ENCODE measurements at regions not wholly inside any gene's neighbourhood (a gene's known extent, or its start where the extent isn't known, plus 50 kb on each side); places are given as distances from the start of the nearest gene placed in this dataset.

- TF ChIP-seq RCOR1 (IDR thresholded peaks at IDR 0.05; ENCODE audit: low read length): no peak
- TF ChIP-seq NFIC (IDR thresholded peaks at IDR 0.05; ENCODE audit: borderline replicate concordance): no peak
- no peak for TF ChIP-seq FOXJ3 (CRISPR knock-in tag; IDR thresholded peaks at IDR 0.05)
- no peak for TF ChIP-seq TEAD4 (IDR thresholded peaks at IDR 0.05; ENCODE audit: borderline replicate concordance, insufficient read depth)
- TF ChIP-seq, protein P1, sequence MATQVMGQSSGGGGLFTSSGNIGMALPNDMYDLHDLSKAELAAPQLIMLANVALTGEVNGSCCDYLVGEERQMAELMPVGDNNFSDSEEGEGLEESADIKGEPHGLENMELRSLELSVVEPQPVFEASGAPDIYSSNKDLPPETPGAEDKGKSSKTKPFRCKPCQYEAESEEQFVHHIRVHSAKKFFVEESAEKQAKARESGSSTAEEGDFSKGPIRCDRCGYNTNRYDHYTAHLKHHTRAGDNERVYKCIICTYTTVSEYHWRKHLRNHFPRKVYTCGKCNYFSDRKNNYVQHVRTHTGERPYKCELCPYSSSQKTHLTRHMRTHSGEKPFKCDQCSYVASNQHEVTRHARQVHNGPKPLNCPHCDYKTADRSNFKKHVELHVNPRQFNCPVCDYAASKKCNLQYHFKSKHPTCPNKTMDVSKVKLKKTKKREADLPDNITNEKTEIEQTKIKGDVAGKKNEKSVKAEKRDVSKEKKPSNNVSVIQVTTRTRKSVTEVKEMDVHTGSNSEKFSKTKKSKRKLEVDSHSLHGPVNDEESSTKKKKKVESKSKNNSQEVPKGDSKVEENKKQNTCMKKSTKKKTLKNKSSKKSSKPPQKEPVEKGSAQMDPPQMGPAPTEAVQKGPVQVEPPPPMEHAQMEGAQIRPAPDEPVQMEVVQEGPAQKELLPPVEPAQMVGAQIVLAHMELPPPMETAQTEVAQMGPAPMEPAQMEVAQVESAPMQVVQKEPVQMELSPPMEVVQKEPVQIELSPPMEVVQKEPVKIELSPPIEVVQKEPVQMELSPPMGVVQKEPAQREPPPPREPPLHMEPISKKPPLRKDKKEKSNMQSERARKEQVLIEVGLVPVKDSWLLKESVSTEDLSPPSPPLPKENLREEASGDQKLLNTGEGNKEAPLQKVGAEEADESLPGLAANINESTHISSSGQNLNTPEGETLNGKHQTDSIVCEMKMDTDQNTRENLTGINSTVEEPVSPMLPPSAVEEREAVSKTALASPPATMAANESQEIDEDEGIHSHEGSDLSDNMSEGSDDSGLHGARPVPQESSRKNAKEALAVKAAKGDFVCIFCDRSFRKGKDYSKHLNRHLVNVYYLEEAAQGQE (IDR thresholded peaks at IDR 0.05; ENCODE audit: low read depth, low read length): no peak
- TF ChIP-seq EZH2phosphoT487 (IDR thresholded peaks at IDR 0.05; ENCODE audit: borderline replicate concordance, low read depth): no peak
- no peak for TF ChIP-seq ELF1 (IDR thresholded peaks at IDR 0.05)
- no peak for TF ChIP-seq MEF2A (IDR thresholded peaks at IDR 0.05; ENCODE audit: borderline replicate concordance, low read depth)
- TF ChIP-seq YY1 (IDR thresholded peaks at IDR 0.05; ENCODE audit: low read depth): no peak
- TF ChIP-seq CTCF (IDR thresholded peaks at IDR 0.05): no peak
- TF ChIP-seq, protein P2, sequence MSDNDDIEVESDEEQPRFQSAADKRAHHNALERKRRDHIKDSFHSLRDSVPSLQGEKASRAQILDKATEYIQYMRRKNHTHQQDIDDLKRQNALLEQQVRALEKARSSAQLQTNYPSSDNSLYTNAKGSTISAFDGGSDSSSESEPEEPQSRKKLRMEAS (IDR thresholded peaks at IDR 0.05; ENCODE audit: low read depth): no peak
- TF ChIP-seq SMC3 (IDR thresholded peaks at IDR 0.05; ENCODE audit: low read depth, low read length): no peak
- no peak for TF ChIP-seq JUND (IDR thresholded peaks at IDR 0.05)
- TF ChIP-seq GATA2 (CRISPR knock-in tag; IDR thresholded peaks at IDR 0.05): no peak
- TF ChIP-seq, protein P3, sequence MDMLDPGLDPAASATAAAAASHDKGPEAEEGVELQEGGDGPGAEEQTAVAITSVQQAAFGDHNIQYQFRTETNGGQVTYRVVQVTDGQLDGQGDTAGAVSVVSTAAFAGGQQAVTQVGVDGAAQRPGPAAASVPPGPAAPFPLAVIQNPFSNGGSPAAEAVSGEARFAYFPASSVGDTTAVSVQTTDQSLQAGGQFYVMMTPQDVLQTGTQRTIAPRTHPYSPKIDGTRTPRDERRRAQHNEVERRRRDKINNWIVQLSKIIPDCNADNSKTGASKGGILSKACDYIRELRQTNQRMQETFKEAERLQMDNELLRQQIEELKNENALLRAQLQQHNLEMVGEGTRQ (IDR thresholded peaks at IDR 0.05; ENCODE audit: borderline replicate concordance, low read depth, low read length): no peak
- TF ChIP-seq EP300 (IDR thresholded peaks at IDR 0.05; ENCODE audit: borderline replicate concordance in 1 of 2, low read depth in 1 of 2, low read length in 1 of 2): no peak
- Histone ChIP-seq H3K9me3 (no peaks in the 10 kb centered on the region), H2AFZ (ENCODE audit: low read depth) (no peak overlapping the region), H3K36me3 (replicated peaks in 1 of 2; ENCODE audit: control insufficient read depth in 1 of 2, insufficient read depth in 2 of 2, low read length in 1 of 2) (no peaks in the 10 kb centered on the region), H3K4me2 (no peak overlapping the region), H3K79me2 (ENCODE audit: insufficient read depth) (no peaks in the 10 kb centered on the region), H3K4me1 (ENCODE audit: control insufficient read depth in 1 of 2, insufficient read depth in 2 of 2, low read depth in 1 of 2, low read length in 1 of 2) (peaks cover 6 to 11% of the 10 kb centered on the region in 2 experiments; a peak in 3 of 4 replicates), H3K27me3 (ENCODE audit: insufficient read depth) (no peaks in the 10 kb centered on the region), H4K20me1 (ENCODE audit: insufficient read depth) (no peaks in the 10 kb centered on the region), H3K27ac (ENCODE audit: low read depth in 2 of 2, low read length in 1 of 2) (no peak overlapping the region), H3F3A (replicated peaks; ENCODE audit: insufficient read depth) (no peaks in the 10 kb centered on the region), H3K9ac (no peak overlapping the region), H3K4me3 (ENCODE audit: low read depth in 2 of 2, low read length in 1 of 2) (no peak overlapping the region), H3K9me2 (no peaks in the 10 kb centered on the region)
- ChIA-PET CTCF (no interaction called here), POLR2A (no interaction called here)
- no peak for DNase-seq
- 71% methylated on average over 4 of the region's 4 CpGs for WGBS (ENCODE audit: low lambda C conversion rate)
These were observed 177.9 kb upstream of the TUT7 start for GRCh38 chr9:86531971-86532640.

Measured in SK-N-SH (cell line).